HG02981 (cell line): ENCODE measurements at regions not wholly inside any gene's neighbourhood (a gene's known extent, or its start where the extent isn't known, plus 50 kb on each side); places are given as distances from the start of the nearest gene placed in this dataset.

Experiments used
- ATAC-seq: cut with Tn5 transposase; IDR thresholded peaks from one replicate; pipeline ENCODE4 v1.9.1; 2021; ENCODE audit warnings: mild to moderate bottlenecking, moderate library complexity; ENCODE audit not compliant: unreplicated experiment

- ATAC-seq: no peak
These were observed 417.0 kb upstream of the TPM1 start for GRCh38 chr15:62625429-62626033.

GRCh38 chr15:62626903-62627302 lies 415.6 kb upstream of the TPM1 start:
- no peak for ATAC-seq

GRCh38 chr15:62631076-62631724 lies 411.3 kb upstream of the TPM1 start:
- ATAC-seq: no peak

- no peak for ATAC-seq
These were observed 405.5 kb upstream of the TPM1 start for GRCh38 chr15:62636823-62637573.

- no peak for ATAC-seq
These were observed 405.0 kb upstream of the TPM1 start for GRCh38 chr15:62637574-62637897.

- ATAC-seq: no peak
These were observed 404.5 kb upstream of the TPM1 start for GRCh38 chr15:62637950-62638619.

- no peak for ATAC-seq
These were observed 403.1 kb upstream of the TPM1 start for GRCh38 chr15:62639432-62639831.

GRCh38 chr15:62639906-62640605 lies 402.5 kb upstream of the TPM1 start:
- ATAC-seq: no peak

GRCh38 chr15:62641825-62642224 lies 400.7 kb upstream of the TPM1 start:
- ATAC-seq: no peak

GRCh38 chr15:62643572-62643971 lies 399.0 kb upstream of the TPM1 start:
- ATAC-seq: no peak

- ATAC-seq: no peak
These were observed 398.2 kb upstream of the TPM1 start for GRCh38 chr15:62644216-62644888.

- ATAC-seq: no peak
These were observed 397.4 kb upstream of the TPM1 start for GRCh38 chr15:62644889-62645742.

- no peak for ATAC-seq
These were observed 395.2 kb upstream of the TPM1 start for GRCh38 chr15:62647202-62647842.

- ATAC-seq: no peak
These were observed 394.6 kb upstream of the TPM1 start for GRCh38 chr15:62647843-62648505.

GRCh38 chr15:62648954-62649353 lies 393.6 kb upstream of the TPM1 start:
- ATAC-seq: no peak

GRCh38 chr15:62649793-62650420 lies 392.6 kb upstream of the TPM1 start:
- peak; percentile 89 for ATAC-seq

- no peak for ATAC-seq
These were observed 389.4 kb upstream of the TPM1 start for GRCh38 chr15:62653122-62653521.

GRCh38 chr15:62656071-62656470 lies 386.5 kb upstream of the TPM1 start:
- ATAC-seq: no peak
